HEK293 (cell line): ENCODE measurements at regions not wholly inside any gene's neighbourhood (a gene's known extent, or its start where the extent isn't known, plus 50 kb on each side); places are given as distances from the start of the nearest gene placed in this dataset.

Source experiments
- CTCF ChIA-PET: fragments of 350-600 bp; formaldehyde crosslinking; extraction: SDS; loops from one replicate; lab custom pipeline; 2021; ENCODE audit warnings: antibody characterized with exemption; lab: Yijun Ruan, JAX
- POLR2A ChIA-PET: fragments of 300-600 bp; formaldehyde crosslinking; extraction: SDS; loops from one replicate; lab custom pipeline; 2020; ENCODE audit warnings: antibody characterized with exemption, inconsistent platforms; lab: Yijun Ruan, JAX
- H3K27ac ChIP-seq: fragments of 200-500 bp; sonication (Bioruptor generic); 2 replicates; pipeline ENCODE4 v1.5.1; 2014; ENCODE audit warnings: low read depth, low read length, control low read depth, inconsistent platforms; ENCODE audit errors: extremely low read depth
- H3K36me3 ChIP-seq, 2 experiments: fragments of 200-500 bp in 1 of 2; sonication (Bioruptor generic) in 1 of 2; 1 replicate in 1 of 2; 2 replicates in 1 of 2; pipeline ENCODE4 v1.5.1; 2014 to 2017; ENCODE audit warnings: inconsistent platforms in 2 of 2, low read length in 2 of 2; ENCODE audit not compliant: control insufficient read depth in 2 of 2, insufficient read depth in 1 of 2
- H3K4me1 ChIP-seq: fragments of 200-500 bp; sonication (Bioruptor generic); 2 replicates; pipeline ENCODE4 v1.5.1; 2014; ENCODE audit warnings: mild to moderate bottlenecking, low read length, inconsistent platforms; ENCODE audit not compliant: control insufficient read depth, insufficient read depth
- H3K4me3 ChIP-seq: 2 replicates; pipeline ENCODE4 v1.5.1; 2011; ENCODE audit warnings: low read depth, mild to moderate bottlenecking, control low read depth, low read length, moderate library complexity
- H3K9me3 ChIP-seq: fragments of 200-500 bp; sonication (Bioruptor generic); 2 replicates; pipeline ENCODE4 v1.5.1; 2014; ENCODE audit warnings: low read depth, low read length, inconsistent platforms; ENCODE audit not compliant: control insufficient read depth, insufficient read depth
- FEZF1 ChIP-seq: fragments of 450-650 bp; formaldehyde crosslinking; IDR thresholded peaks from 2 replicates; pipeline ENCODE4 v1.5.1; 2016; ENCODE audit warnings: missing biosample characterization, missing genetic modification characterization
- GLIS2 ChIP-seq: fragments of 450-650 bp; formaldehyde crosslinking; IDR thresholded peaks from 2 replicates; pipeline ENCODE4 v1.5.1; 2016; ENCODE audit warnings: missing biosample characterization, missing genetic modification characterization
- KLF9 ChIP-seq: fragments of 450-650 bp; formaldehyde crosslinking; IDR thresholded peaks from 2 replicates; pipeline ENCODE4 v1.5.1; 2016; ENCODE audit warnings: missing biosample characterization, missing genetic modification characterization, low read depth
- REPIN1 ChIP-seq: fragments of 450-650 bp; formaldehyde crosslinking; IDR thresholded peaks from 2 replicates; pipeline ENCODE4 v1.5.1; 2017; ENCODE audit warnings: missing biosample characterization, missing genetic modification characterization, low read depth
- ZBTB17 ChIP-seq: fragments of 450-650 bp; formaldehyde crosslinking; IDR thresholded peaks from 2 replicates; pipeline ENCODE4 v1.5.1; 2016; ENCODE audit warnings: missing biosample characterization, missing genetic modification characterization
- ZFP41 ChIP-seq: fragments of 450-650 bp; formaldehyde crosslinking; IDR thresholded peaks from 2 replicates; pipeline ENCODE4 v1.5.1; 2016; ENCODE audit warnings: missing biosample characterization, missing genetic modification characterization, borderline replicate concordance
- ZNF133 ChIP-seq: fragments of 450-650 bp; formaldehyde crosslinking; IDR thresholded peaks from 2 replicates; pipeline ENCODE4 v1.5.1; 2016; ENCODE audit warnings: missing biosample characterization, missing genetic modification characterization
- ZNF223 ChIP-seq: fragments of 450-650 bp; formaldehyde crosslinking; IDR thresholded peaks from 2 replicates; pipeline ENCODE4 v1.5.1; 2016; ENCODE audit warnings: missing biosample characterization, missing genetic modification characterization
- ZNF248 ChIP-seq: fragments of 450-650 bp; formaldehyde crosslinking; IDR thresholded peaks from 2 replicates; pipeline ENCODE4 v1.5.1; 2017; ENCODE audit warnings: missing biosample characterization, missing genetic modification characterization
- ZNF335 ChIP-seq: fragments of 450-650 bp; formaldehyde crosslinking; conservative IDR thresholded peaks from 2 replicates; pipeline ENCODE4 v1.5.1; 2016; ENCODE audit warnings: missing biosample characterization, missing genetic modification characterization
- ZNF37A ChIP-seq: fragments of 450-650 bp; IDR thresholded peaks from 2 replicates; pipeline ENCODE4 v1.5.1; 2018; ENCODE audit warnings: missing biosample characterization, missing genetic modification characterization
- ZNF404 ChIP-seq: fragments of 450-650 bp; formaldehyde crosslinking; IDR thresholded peaks from 2 replicates; pipeline ENCODE4 v1.5.1; 2017; ENCODE audit warnings: missing biosample characterization, missing genetic modification characterization
- ZNF416 ChIP-seq: fragments of 450-650 bp; formaldehyde crosslinking; IDR thresholded peaks from 2 replicates; pipeline ENCODE4 v1.5.1; 2016; ENCODE audit warnings: missing biosample characterization, missing genetic modification characterization
- ZNF433 ChIP-seq: fragments of 450-650 bp; formaldehyde crosslinking; IDR thresholded peaks from 2 replicates; pipeline ENCODE4 v1.5.1; 2016; ENCODE audit warnings: missing biosample characterization, missing genetic modification characterization, low read depth
- ZNF510 ChIP-seq: fragments of 450-650 bp; formaldehyde crosslinking; IDR thresholded peaks from 2 replicates; pipeline ENCODE4 v1.5.1; 2018; ENCODE audit warnings: mild to moderate bottlenecking, missing genetic modification characterization, missing biosample characterization; ENCODE audit not compliant: insufficient replicate concordance
- ZNF513 ChIP-seq: fragments of 450-650 bp; IDR thresholded peaks from 2 replicates; pipeline ENCODE4 v1.5.1; 2018; ENCODE audit warnings: missing biosample characterization, missing genetic modification characterization
- ZNF624 ChIP-seq: fragments of 450-650 bp; formaldehyde crosslinking; IDR thresholded peaks from 2 replicates; pipeline ENCODE4 v1.5.1; 2017; ENCODE audit warnings: missing biosample characterization, missing genetic modification characterization
- ZNF645 ChIP-seq: fragments of 450-650 bp; formaldehyde crosslinking; IDR thresholded peaks from 2 replicates; pipeline ENCODE4; 2016; ENCODE audit warnings: missing biosample characterization, missing genetic modification characterization
- ZNF677 ChIP-seq: fragments of 450-650 bp; IDR thresholded peaks from 2 replicates; pipeline ENCODE4 v1.5.0; 2018; ENCODE audit warnings: missing biosample characterization, mild to moderate bottlenecking, missing genetic modification characterization, moderate library complexity
- ZNF707 ChIP-seq: fragments of 450-650 bp; formaldehyde crosslinking; IDR thresholded peaks from 2 replicates; pipeline ENCODE4 v1.5.1; 2016; ENCODE audit warnings: missing biosample characterization, missing genetic modification characterization
- ZSCAN18 ChIP-seq: fragments of 450-650 bp; formaldehyde crosslinking; IDR thresholded peaks from 2 replicates; pipeline ENCODE4 v1.5.1; 2016; ENCODE audit warnings: missing biosample characterization, missing genetic modification characterization
- TF ChIP-seq, protein P1 (sequence below): fragments of 450-650 bp; formaldehyde crosslinking; IDR thresholded peaks from 2 replicates; pipeline ENCODE4 v1.5.1; 2016; ENCODE audit warnings: missing biosample characterization, missing genetic modification characterization

DNA sequence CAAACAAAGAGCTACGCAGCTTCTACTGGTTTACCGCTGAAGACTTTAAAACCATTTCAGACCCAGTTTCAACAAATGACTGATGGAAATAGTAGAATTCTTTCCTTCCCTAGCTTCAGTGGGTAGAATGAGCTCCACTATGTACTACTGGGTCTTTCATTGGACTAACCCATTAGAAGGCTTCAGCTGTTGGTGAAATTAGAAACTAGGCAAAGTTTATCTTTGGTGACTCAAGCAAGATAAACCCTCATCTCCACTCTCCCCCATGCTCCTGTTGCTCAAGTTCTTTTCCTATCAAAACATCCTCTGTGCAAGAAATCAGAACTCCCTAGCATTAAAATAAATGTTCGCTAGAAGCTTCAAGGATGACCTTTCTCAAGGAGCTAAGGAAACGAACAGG is 159.2 kb downstream of the PAWR start (continued):
- TF ChIP-seq ZSCAN18 (tag by site-specific recombination) (no peak), ZNF133 (tag by site-specific recombination) (no peak), ZNF223 (tag by site-specific recombination) (no peak), KLF9 (tag by site-specific recombination) (no peak), ZBTB17 (tag by site-specific recombination) (no peak), ZNF433 (tag by site-specific recombination) (no peak), ZNF677 (tag by site-specific recombination) (no peak)

DNA sequence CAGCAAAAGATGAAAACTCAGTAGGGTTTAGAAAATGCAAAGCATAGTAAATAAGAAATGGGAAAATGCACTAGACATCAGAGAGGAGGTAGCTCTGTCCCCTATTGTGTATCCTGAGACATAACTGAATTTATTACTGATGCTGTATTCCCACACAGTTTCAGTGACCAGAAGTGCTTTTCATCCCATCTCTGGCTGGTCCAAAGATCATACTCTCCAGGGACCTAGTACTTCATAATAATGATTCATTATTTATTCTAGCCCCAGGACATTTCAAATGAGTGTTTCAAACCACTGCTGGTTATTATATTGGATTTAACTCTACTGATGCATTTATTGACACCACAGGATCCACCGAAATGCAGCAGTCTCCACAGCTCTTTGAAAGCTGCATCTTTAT is 163.3 kb downstream of the PAWR start:
- no peaks in the 10 kb centered on the region for H3K9me3 ChIP-seq
- no peaks in the 10 kb centered on the region; the same call in 1 of the 2 replicates for H3K4me1 ChIP-seq
- TF ChIP-seq ZNF510 (tag by site-specific recombination): no peak
- no peak for TF ChIP-seq ZNF416
- TF ChIP-seq ZNF707 (tag by site-specific recombination): no peak
- TF ChIP-seq ZNF624 (tag by site-specific recombination): no peak
- TF ChIP-seq ZNF513: no peak
- TF ChIP-seq, protein P1, sequence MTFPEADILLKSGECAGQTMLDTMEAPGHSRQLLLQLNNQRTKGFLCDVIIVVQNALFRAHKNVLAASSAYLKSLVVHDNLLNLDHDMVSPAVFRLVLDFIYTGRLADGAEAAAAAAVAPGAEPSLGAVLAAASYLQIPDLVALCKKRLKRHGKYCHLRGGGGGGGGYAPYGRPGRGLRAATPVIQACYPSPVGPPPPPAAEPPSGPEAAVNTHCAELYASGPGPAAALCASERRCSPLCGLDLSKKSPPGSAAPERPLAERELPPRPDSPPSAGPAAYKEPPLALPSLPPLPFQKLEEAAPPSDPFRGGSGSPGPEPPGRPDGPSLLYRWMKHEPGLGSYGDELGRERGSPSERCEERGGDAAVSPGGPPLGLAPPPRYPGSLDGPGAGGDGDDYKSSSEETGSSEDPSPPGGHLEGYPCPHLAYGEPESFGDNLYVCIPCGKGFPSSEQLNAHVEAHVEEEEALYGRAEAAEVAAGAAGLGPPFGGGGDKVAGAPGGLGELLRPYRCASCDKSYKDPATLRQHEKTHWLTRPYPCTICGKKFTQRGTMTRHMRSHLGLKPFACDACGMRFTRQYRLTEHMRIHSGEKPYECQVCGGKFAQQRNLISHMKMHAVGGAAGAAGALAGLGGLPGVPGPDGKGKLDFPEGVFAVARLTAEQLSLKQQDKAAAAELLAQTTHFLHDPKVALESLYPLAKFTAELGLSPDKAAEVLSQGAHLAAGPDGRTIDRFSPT: no peak
- TF ChIP-seq GLIS2: no peak
- TF ChIP-seq ZNF404 (tag by site-specific recombination): no peak
- no peak for TF ChIP-seq FEZF1
- TF ChIP-seq ZNF248 (tag by site-specific recombination): no peak
- no peak for TF ChIP-seq ZNF645
- no peak for TF ChIP-seq ZBTB17 (tag by site-specific recombination)
- TF ChIP-seq ZFP41 (tag by site-specific recombination): no peak
- TF ChIP-seq REPIN1 (tag by site-specific recombination): no peak
- no peak for TF ChIP-seq ZNF37A (tag by site-specific recombination)
- TF ChIP-seq ZNF335 (tag by site-specific recombination): no peak
- no peak overlapping the region for H3K4me3 ChIP-seq
- H3K36me3 ChIP-seq: no peaks in the 10 kb centered on the region
- H3K27ac ChIP-seq: no peak overlapping the region
- CTCF ChIA-PET: no interaction called here
- POLR2A ChIA-PET: no interaction called here
